ENCODE measurements at regions not wholly inside any gene's neighbourhood (a gene's known extent, or its start where the extent isn't known, plus 50 kb on each side); places are given as distances from the start of the nearest gene placed in this dataset.

- H3K4me1 ChIP-seq = no peaks in the 10 kb centered on the region
- intact Hi-C loops (cut with DNase I) = no loop called here
- H3K4me3 ChIP-seq = no peak overlapping the region
- no peaks in the 10 kb centered on the region for H3K9me3 ChIP-seq
- FAIRE-seq (no peak), ATAC-seq (no peak), DNase-seq (no peak)
- H3K27me3 ChIP-seq = no peaks in the 10 kb centered on the region
- no peak overlapping the region for H3K27ac ChIP-seq
- no peaks in the 10 kb centered on the region for H3K36me3 ChIP-seq
- no peak for TF ChIP-seq CTCF (IDR thresholded peaks at IDR 0.05)
Measured at GRCh38 chr17:53106886-53107285, 715.8 kb upstream of the KIF2B start.

- ATAC-seq = no peak
- DNase-seq = no peak
- H3K4me3 ChIP-seq = no peak overlapping the region
- no peaks in the 10 kb centered on the region for H3K27me3 ChIP-seq
- WGBS, 2 donors = 87 to 94% methylated on average over 2 of the region's 2 CpGs
- no peaks in the 10 kb centered on the region for H3K4me1 ChIP-seq
- intact Hi-C loops (cut with DNase I) = no loop called here
- H3K9me3 ChIP-seq = no peaks in the 10 kb centered on the region
- H3K36me3 ChIP-seq = no peaks in the 10 kb centered on the region
- no peak for TF ChIP-seq CTCF (IDR thresholded peaks at IDR 0.05)
- no peak for FAIRE-seq
- H3K27ac ChIP-seq = no peak overlapping the region
Measured at GRCh38 chr17:53101706-53102105, 721.0 kb upstream of the KIF2B start.

GRCh38 chr17:53100126-53100525 is 722.6 kb upstream of the KIF2B start:
- no peak overlapping the region for H3K4me3 ChIP-seq
- H3K4me1 ChIP-seq = no peaks in the 10 kb centered on the region
- 57 to 62% methylated on average over 3 of the region's 3 CpGs for WGBS, 2 donors
- intact Hi-C loops (cut with DNase I) = no loop called here
- H3K9me3 ChIP-seq = no peaks in the 10 kb centered on the region
- FAIRE-seq = no peak
- DNase-seq = no peak
- H3K27me3 ChIP-seq = no peaks in the 10 kb centered on the region
- no peak overlapping the region for H3K27ac ChIP-seq
- ATAC-seq = no peak
- H3K36me3 ChIP-seq = no peaks in the 10 kb centered on the region
- no peak for TF ChIP-seq CTCF (IDR thresholded peaks at IDR 0.05)

GRCh38 chr17:53093391-53093790 is 729.3 kb upstream of the KIF2B start:
- Histone ChIP-seq H3K4me3 (no peak overlapping the region), H3K27ac (no peak overlapping the region), H3K4me1 (no peaks in the 10 kb centered on the region), H3K36me3 (no peaks in the 10 kb centered on the region), H3K9me3 (no peaks in the 10 kb centered on the region), H3K27me3 (no peaks in the 10 kb centered on the region)
- ATAC-seq = no peak
- no peak for TF ChIP-seq CTCF (IDR thresholded peaks at IDR 0.05)
- no peak for DNase-seq
- FAIRE-seq = no peak
- 45 to 52% methylated on average over 1 of the region's 1 CpG for WGBS, 2 donors
- intact Hi-C loops (cut with DNase I) = no loop called here

GRCh38 chr17:53092072-53092471 is 730.7 kb upstream of the KIF2B start:
- Histone ChIP-seq H3K9me3 (no peaks in the 10 kb centered on the region), H3K36me3 (no peaks in the 10 kb centered on the region), H3K4me1 (no peaks in the 10 kb centered on the region), H3K27ac (no peak overlapping the region), H3K27me3 (no peaks in the 10 kb centered on the region), H3K4me3 (no peak overlapping the region)
- ATAC-seq = no peak
- WGBS, 2 donors = 63 to 73% methylated on average over 2 of the region's 2 CpGs
- intact Hi-C loops (cut with DNase I) = no loop called here
- no peak for FAIRE-seq
- no peak for DNase-seq
- TF ChIP-seq CTCF (IDR thresholded peaks at IDR 0.05) = no peak
